SK-N-SH (cell line): ENCODE measurements at regions not wholly inside any gene's neighbourhood (a gene's known extent, or its start where the extent isn't known, plus 50 kb on each side); places are given as distances from the start of the nearest gene placed in this dataset.

ENCODE experiments used
- CTCF ChIP-seq: fragments of 200-600 bp; sonication (generic); IDR thresholded peaks from 2 replicates; pipeline ENCODE4 v1.6.1; 2017; ENCODE audit warnings: antibody characterized with exemption, mild to moderate bottlenecking, moderate library complexity
- EP300 ChIP-seq, 2 experiments: IDR thresholded peaks; 2 replicates each; pipeline versions ENCODE4 v1.4.0 to v1.6.1; 2012; ENCODE audit warnings: borderline replicate concordance in 1 of 2, low read depth in 1 of 2, low read length in 1 of 2
- GATA2 ChIP-seq: sonication (generic); formaldehyde crosslinking; IDR thresholded peaks from 2 replicates; pipeline ENCODE4 v1.5.0; 2020; ENCODE audit warnings: mild to moderate bottlenecking, missing genetic modification reagents
- NFIC ChIP-seq: IDR thresholded peaks from 2 replicates; pipeline ENCODE4 v1.4.0; 2012; ENCODE audit warnings: borderline replicate concordance
- NRF1 ChIP-seq: IDR thresholded peaks from 2 replicates; pipeline ENCODE4 v1.6.1; 2012; ENCODE audit warnings: low read depth, mild to moderate bottlenecking, low read length
- POLR2AphosphoS5 ChIP-seq: IDR thresholded peaks from 2 replicates; pipeline ENCODE4 v1.6.1; 2012; ENCODE audit warnings: low read depth, low read length
- RAD21 ChIP-seq: IDR thresholded peaks from 2 replicates; pipeline ENCODE4 v1.6.1; 2012; ENCODE audit warnings: mild to moderate bottlenecking, low read length
- SMC3 ChIP-seq: IDR thresholded peaks from 2 replicates; pipeline ENCODE4 v1.6.1; 2012; ENCODE audit warnings: low read depth, low read length, improper control_type of control experiment
- TAF1 ChIP-seq: IDR thresholded peaks from 2 replicates; pipeline ENCODE4 v1.6.1; 2012; ENCODE audit warnings: low read depth, mild to moderate bottlenecking, low read length, moderate library complexity, borderline replicate concordance
- ZBTB33 ChIP-seq: IDR thresholded peaks from 2 replicates; pipeline ENCODE4 v1.4.0; 2012; ENCODE audit warnings: low read depth, borderline replicate concordance
- TF ChIP-seq, protein P1 (sequence below): IDR thresholded peaks from 2 replicates; pipeline ENCODE4 v1.4.0; 2012; ENCODE audit warnings: low read depth
- TF ChIP-seq, protein P2 (sequence below): IDR thresholded peaks from 2 replicates; pipeline ENCODE4 v1.6.1; 2012; ENCODE audit warnings: mild to moderate bottlenecking, low read depth, low read length, moderate library complexity

- no peak for TF ChIP-seq POLR2AphosphoS5
- TF ChIP-seq CTCF, result no peak
- TF ChIP-seq ZBTB33, result no peak
- TF ChIP-seq, protein P1, sequence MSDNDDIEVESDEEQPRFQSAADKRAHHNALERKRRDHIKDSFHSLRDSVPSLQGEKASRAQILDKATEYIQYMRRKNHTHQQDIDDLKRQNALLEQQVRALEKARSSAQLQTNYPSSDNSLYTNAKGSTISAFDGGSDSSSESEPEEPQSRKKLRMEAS, result no peak
- no peak for TF ChIP-seq EP300 (IDR thresholded peaks at IDR 0.05; ENCODE audit: borderline replicate concordance in 1 of 2, low read depth in 1 of 2, low read length in 1 of 2)
- no peak for TF ChIP-seq NFIC
- no peak for TF ChIP-seq NRF1
- TF ChIP-seq, protein P2, sequence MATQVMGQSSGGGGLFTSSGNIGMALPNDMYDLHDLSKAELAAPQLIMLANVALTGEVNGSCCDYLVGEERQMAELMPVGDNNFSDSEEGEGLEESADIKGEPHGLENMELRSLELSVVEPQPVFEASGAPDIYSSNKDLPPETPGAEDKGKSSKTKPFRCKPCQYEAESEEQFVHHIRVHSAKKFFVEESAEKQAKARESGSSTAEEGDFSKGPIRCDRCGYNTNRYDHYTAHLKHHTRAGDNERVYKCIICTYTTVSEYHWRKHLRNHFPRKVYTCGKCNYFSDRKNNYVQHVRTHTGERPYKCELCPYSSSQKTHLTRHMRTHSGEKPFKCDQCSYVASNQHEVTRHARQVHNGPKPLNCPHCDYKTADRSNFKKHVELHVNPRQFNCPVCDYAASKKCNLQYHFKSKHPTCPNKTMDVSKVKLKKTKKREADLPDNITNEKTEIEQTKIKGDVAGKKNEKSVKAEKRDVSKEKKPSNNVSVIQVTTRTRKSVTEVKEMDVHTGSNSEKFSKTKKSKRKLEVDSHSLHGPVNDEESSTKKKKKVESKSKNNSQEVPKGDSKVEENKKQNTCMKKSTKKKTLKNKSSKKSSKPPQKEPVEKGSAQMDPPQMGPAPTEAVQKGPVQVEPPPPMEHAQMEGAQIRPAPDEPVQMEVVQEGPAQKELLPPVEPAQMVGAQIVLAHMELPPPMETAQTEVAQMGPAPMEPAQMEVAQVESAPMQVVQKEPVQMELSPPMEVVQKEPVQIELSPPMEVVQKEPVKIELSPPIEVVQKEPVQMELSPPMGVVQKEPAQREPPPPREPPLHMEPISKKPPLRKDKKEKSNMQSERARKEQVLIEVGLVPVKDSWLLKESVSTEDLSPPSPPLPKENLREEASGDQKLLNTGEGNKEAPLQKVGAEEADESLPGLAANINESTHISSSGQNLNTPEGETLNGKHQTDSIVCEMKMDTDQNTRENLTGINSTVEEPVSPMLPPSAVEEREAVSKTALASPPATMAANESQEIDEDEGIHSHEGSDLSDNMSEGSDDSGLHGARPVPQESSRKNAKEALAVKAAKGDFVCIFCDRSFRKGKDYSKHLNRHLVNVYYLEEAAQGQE, result no peak
- TF ChIP-seq TAF1, result no peak
- TF ChIP-seq RAD21, result no peak
- no peak for TF ChIP-seq SMC3
- TF ChIP-seq GATA2 (CRISPR knock-in tag), result no peak
Measured at GRCh38 chr17:37825851-37826250, 81.0 kb upstream of the HNF1B start.
